GM21619 (cell line): ENCODE measurements at regions not wholly inside any gene's neighbourhood (a gene's known extent, or its start where the extent isn't known, plus 50 kb on each side); places are given as distances from the start of the nearest gene placed in this dataset.
A peak's percentile ranks its signal among the peaks of the same experiment; 100 is the strongest.

Source experiments
- ATAC-seq: cut with Tn5 transposase; IDR thresholded peaks from one replicate; pipeline ENCODE4 v1.9.1; 2021; ENCODE audit not compliant: unreplicated experiment

DNA sequence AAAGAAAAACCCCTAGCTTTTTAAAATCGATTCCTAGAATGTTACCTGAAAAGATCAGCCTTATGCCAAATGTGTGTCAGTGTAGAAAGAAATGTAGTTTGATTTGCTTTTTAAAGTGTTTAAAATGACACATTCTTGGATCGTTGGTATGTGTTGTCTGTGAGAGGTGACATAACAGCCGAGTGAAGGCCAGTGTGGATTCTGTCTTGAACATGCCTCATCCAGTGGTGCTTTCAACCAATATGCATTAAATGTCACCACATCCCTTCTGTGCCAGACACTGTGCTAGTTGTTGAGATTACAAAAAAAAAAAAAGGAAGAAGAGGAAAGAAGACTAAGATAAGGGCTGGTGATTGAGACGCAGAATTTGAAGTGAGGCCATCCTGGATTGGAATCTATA, 994.2 kb upstream of the TENM3 start:
- ATAC-seq: no peak

DNA sequence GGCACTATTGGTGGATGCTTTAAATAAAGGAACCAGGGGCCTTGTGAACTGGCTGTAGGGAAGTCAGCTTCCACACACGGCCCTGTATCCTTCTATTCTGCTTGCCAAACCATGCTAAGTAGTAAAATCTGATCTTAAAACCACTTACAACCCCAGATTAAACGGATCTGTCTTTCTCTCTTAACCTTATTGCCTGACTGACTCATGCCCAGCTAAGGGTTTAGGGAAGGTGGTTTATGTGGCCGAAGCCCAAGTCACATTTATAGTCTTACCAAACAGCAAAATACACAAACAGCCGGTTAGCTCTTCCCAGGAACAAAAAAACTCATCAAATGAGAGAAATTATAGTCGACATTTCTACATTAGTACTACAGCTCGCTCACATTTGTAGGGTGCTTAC, 988.4 kb upstream of the TENM3 start:
- no peak for ATAC-seq

DNA sequence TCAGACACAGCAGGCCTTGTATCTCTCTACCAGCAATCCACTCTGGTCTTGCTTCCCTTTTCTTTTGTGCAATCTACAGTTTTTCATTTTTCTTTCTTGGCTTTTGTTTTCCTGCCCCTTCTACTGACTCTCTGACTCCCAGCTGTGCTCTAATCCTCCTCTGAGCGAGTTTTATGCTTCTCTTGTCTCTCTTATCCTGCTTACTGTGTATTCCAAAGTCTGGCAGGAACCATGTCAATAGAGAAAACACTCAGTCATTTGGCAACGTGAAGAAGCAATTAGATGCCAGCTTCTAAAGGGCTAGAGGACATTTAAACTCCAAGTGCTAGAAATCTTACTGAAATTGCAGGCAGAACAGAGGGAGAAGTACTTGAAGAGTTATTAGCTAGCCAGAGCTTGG, 984.6 kb upstream of the TENM3 start:
- ATAC-seq: no peak

DNA sequence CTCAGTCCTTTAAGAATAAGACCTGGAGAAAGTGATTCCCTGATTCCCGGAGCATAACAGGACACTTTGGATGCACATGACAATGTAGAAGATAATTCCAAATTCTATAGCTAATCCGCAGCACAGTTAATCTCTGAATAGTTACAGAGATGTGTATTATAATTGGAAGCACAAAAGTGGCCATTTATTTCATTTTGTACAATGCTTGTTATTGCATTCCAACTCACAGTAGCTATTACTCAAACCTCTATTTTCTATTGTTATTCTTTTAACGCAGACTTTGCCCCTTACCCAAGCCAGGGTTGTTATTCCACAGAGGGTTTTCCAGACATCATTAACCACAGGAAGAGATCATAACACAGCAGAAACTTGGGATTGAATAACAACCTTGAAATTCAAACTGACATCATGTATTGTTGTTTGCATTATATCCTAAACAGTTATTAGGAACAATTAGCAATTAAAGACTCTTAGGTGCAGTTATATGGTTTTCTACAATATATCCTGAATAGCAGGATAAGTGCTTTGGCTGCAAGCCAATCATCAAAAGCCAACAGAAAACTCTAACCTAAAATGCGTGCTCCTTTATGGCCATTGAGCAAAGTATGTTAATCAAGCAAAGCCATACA, 984.0 kb upstream of the TENM3 start:
- no peak for ATAC-seq

DNA sequence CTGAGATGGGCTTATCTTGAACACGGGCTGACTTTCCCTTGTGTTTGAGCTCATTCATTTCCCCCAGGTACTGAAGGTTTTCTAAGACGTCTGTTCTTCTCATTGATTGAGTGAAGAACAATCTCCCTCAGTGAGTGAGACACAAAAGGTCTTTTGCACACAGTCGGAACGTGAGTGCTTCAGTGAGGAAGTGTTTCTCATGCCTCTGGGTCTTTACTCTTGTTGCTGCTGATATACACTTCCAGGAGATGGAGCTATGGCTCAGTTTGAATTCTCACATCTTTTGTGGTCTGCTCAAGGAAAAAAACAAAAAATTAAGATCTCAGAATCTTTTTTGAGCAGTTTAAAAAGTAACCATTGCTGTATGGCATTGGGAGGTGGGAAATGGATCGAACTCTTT, 981.9 kb upstream of the TENM3 start:
- ATAC-seq: no peak

DNA sequence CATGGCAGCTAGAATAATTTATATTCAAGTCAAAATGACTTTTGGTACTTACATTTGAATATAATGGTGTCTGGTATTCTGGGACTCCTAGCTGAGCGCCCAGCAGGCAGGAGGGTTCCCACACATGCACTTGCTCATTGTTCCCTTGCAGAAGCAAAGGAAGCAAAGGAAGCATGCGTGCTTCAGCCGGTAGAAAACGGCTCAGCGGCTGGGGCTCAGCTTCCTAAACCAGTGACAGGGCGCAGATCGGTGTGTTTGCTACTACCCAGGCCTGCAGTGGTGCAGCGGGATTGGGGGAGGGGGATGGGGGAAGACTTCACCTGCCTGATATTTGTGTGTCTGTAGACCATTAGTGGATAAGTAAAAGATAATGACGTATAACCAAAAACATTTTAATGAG, 978.3 kb upstream of the TENM3 start:
- ATAC-seq: no peak

DNA sequence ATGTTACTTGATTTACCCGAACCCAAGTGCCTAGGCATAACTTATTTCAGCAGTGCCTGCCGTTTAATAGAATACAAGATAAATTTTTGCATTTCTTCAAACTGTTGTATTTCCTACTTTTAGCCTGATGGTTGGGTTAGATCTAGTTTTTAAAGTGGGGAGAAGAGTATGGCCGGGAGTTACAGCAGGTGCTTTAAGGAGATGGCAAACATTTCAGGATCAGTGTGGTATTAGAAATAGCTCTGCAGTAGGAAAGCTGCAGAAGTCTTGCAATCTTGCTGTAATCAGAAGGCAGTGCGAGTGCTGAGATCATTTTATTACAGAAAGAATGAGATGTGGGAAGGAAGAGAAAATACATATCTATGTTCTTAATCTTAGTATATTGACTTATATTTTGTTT, 977.8 kb upstream of the TENM3 start:
- no peak for ATAC-seq

DNA sequence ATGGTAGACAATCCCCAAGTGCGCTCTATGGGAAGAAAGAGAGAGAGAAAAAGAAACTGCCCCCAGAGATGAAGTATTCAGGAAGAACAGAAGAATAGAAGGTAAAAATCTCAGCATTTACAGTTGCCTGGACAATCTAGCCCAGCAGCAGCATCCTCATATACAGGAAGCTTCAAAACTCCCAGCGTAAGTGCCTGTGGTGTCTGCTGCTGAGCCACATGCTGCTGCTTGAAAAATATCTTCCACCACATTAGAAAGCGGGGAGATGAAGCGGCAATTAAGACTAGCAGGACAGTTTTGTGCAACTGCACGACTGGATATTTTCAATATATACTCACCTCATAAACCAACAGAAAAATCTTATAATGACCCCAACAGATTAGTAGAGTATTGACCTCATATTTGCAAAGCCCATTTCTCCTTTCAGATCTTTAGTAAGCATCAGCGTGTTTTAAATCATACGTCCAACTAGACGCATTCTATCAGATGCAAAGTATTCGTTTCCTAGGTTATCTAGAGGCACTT, 972.0 kb upstream of the TENM3 start:
- no peak for ATAC-seq

DNA sequence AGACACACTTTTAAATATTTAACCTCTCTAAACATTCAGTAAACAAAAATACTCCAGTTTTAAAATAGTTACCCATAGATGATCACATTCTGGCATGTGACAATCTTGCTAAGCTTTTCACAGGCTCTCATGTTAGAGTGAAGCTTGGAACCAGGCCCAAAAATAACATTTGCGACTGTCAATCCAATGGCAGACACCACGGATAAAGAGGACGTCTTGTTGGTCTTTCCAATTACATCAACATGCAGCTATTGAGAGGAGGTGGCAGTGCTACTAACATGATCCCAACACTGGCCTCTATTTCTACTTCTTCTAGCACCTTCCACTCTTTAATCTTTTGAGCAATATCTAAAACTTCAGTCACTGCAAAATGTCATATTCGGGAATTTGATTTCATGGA, 970.8 kb upstream of the TENM3 start:
- ATAC-seq: no peak

DNA sequence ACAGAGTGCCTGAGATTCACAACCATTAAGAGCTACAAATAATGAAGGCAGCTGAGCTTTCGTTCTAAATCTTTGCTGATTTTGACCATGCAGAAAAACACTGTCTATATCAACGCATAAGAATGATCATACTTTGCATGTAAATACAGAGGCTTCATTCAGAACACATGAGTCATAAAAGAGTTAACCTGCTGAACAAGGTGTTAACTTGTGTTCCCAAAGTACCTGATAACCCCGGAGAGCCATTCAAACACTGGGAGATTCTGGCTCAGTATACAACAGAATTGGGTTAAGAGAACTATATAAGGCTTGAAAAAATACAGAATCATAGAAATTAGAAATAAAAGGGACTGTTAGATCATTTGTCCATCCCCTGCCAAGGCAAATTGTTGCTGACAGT, 964.3 kb upstream of the TENM3 start:
- no peak for ATAC-seq

DNA sequence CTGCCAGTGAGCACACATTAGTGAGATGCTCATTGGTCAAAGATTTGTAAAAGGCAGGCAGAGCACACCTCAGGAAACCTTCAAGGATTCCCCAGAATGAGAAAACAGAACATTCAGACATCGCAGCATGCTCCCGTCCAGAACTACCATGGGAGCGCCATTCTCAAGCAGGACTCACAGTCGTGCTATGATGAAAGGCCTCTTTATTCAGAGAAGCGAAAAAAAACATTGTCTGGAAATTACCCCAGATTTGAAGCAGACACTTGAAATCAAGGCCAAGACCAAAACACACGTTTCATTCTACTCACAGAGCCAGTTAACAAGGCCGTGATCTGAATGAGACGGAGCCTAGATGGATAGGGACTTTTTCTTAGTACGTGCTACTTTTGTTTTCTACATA, 961.8 kb upstream of the TENM3 start:
- no peak for ATAC-seq

DNA sequence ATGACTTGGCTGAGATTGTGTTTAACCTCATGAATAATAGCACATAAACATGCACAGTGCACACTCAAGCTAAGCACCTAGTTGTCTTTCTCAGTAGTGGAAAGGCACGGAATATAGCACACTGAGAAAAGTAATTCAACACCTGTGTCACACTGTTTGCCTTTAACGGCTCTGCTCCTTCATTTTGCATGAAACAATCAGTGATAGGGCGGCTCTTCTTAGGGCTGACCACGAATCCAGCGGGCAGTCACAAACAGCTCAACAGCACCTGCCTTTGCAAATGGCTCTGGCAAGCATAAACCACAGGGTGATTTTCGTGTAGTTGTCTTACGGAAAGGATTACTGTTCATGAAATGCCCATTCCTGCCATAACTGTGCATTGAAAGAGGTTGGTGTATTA, 954.0 kb upstream of the TENM3 start:
- ATAC-seq: no peak

DNA sequence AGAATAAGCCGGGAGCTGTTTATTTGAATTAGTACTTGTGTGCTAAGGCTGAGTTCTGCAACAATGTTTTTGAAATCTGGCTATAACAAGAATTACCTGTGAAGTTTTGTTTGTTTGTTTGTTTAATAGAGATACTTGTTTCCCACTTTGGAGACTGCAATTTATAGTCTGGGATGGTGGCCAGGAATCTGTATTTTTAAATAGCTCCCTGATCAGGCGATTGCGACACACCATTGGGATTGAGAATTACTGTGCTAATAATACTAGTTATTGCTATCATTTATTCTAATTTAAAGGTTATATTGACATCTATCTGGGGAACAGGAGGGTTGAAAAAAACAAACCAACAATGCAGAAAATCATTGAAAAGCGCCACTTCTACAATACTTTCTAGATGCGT, 951.6 kb upstream of the TENM3 start:
- ATAC-seq: no peak

DNA sequence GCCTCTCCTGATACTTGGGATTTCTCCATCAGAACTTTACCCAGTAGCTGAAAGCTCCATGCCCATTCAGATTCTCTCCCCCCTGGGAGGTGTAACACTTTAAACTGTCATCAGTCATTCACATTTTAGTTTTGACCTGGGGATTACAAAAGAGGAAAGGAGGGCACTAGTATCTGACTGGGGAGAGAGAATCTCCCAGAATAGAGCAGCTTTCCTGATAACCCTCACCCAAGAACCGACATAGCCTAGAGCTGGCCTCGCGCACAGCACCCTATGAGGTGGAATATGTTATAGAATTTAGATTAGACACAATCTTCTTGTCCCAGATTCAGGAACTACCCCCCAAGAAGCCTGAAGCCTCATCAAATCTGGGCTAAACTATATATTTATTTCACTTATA, 950.2 kb upstream of the TENM3 start:
- no peak for ATAC-seq

DNA sequence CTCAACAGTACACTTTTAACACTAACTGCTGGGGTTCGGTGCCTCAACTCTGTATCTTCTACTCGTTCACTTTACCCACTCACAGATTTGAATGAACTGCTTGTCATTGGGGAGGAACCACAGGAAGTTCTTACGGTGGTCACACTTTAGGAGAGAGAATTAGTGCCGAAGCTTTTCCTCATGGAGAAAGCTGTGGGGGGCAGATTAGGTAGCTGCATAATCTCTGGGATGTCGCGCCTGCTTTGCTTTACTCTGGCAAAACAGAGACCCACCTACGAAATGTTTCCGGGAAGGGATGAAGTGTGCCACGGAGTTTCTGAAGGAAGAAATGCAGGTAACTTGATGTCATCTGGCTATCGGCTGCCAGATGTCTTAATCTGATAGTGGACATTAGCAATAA, 949.7 kb upstream of the TENM3 start:
- ATAC-seq: no peak

DNA sequence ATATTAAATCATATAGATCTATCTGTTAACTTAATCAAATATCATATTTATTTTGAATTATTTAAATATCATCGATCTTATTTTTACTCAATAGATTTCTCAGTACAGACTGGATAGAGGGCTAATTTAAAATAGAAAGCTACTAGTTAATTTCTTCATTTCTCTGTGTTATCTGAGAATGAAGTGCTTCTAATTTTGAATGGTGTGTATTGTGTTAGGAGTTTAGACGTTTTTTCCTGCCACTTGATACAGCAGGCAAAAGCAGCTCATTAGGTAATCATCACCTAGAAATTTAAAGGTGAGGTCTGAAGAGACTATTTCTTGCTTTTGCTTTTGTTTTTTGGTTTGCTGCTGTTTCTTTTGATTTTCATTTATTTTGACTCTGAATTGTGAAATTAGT, 948.8 kb upstream of the TENM3 start:
- ATAC-seq: no peak

DNA sequence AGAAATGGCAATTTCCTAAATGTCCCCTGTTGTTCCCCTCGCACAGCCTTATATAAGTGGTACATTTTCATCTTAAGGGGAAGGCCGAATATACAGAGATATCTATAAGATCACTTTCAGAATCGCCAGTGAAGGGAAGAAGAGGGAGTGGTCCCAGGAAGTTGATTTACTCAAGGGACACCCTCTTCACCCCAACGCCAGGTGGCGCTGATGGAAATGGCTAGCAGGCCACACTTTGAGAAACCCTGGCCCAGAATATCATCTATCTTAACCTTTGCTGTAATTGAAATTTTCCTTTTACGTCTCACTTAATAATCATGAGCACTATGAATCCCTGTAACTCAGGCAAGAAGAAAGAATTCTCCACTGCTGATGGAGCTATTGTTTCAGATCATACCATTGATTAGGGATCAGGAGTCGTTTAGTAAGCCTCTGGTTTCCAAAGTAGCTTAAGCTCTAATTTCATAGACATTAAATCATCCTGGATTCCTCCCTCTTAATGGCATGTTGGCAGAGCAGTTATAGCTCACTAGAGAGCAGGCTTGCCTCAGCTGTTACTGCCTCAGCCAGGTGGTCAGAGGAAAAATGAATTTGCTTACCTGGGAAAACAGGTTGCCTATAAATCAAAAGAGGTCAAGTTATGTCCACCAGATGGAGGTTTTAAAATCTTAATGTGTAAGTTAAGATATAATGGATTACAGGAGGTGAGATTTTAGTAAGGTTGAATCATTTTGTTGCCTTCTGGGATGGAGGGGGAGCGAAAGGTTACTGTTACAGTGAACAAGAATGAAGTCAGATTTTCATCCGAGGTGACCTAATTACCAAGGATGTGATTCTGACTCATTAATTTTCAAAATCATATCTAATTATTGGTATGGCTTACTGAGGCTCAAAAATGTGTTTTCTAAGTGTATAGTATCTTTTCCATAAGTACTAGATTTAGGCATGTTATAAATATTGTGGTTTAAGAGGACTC, 941.2 kb upstream of the TENM3 start:
- peak; percentile 72 for ATAC-seq

DNA sequence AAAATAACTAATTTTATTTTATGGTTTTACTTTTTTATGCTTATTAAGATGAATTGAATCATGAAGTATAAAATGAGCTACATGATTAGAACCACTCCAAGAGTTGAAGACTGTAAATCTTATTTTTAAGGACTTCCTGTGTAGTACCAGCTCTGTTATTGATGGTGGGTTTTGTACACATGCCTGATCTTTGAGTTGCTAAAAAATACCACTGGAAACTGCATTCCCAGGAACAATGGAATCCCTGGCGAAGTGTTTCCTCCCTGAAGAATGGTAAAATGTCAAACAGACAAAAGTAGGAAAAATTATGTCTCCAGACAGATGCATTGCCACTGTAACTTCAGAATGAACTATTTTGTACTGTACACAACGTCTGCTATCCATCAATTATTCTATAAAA, 935.4 kb upstream of the TENM3 start:
- ATAC-seq: no peak

DNA sequence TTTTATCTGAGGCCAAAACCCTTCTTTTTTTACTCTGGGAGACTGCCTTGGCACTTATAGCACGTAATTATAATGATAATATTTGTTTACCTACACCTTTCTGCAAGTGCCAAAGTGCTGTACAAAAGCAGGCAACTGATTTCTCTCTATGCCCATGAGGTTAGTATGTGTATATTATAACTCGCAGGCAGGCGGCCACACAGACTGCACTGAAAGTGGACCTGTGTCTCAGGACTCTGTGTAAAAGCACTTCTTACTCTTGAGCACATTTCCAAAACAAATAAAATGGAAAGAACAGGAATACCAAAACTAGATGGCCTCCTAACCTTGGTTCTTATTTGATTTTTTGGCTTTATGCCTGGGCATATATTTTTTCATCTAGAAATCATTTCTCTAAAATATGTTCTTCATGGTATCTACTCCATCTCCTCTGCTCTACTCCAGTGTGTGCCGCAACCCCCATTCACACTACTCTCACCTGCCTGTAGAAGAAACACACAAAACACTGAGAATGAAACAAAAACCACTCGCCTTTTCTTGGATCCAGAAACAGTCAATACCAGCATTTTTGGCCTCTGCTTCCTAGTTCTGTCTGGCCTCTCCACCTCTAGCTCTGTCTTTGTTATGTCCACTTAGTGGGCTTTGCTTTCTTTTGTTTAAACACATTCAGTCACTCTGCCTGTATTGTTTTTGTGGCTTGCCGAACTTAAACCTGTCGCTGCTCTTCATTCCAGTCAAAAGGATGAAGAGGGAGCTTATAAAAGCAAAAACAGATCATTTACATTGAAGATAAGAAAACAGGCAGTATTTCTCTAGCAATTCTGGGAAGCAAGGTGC, 934.5 kb upstream of the TENM3 start:
- ATAC-seq: no peak

DNA sequence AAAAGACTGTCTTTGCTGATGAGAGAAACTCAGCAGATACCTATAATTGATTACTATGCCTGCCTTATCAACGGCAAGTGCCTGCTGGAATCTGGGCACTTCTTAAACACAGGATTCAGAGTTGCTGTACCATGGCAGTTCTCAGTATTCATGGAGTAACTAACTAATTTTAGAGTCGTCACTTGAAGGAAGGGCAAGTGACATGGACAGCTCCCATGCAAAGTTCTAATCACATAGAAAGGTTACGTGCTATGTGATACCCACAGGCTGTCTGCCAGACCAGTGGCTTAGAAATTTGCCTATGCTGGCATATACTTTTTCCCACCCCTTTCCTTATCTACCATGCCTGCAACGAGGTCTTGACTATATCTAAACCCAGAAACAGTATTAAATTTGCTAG, 931.1 kb upstream of the TENM3 start:
- ATAC-seq: no peak

DNA sequence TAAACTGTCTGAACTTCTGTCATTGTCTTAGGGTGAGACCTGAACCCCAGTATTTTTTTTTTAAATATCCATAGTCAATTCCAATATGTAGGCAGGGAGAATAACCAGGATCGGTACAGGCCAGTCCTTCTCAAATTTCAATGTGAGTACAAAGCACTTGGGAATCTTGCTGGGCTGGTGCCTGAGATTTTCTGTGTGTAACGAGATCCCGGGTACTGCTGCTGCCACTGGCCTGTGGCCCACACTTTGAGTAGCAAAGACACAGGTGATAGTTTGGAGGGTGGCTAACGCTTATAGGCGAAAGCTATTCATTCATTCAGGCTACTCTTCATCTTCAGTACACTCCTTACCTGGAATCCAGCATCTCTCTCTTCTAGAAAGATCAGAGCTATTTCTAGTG, 923.6 kb upstream of the TENM3 start:
- no peak for ATAC-seq
